GM19395 (cell line): ENCODE measurements at regions not wholly inside any gene's neighbourhood (a gene's known extent, or its start where the extent isn't known, plus 50 kb on each side); places are given as distances from the start of the nearest gene placed in this dataset.
"Not testable (repeated sequence)": the region's sequence is repeated elsewhere in the genome, so short reads cannot be mapped to it uniquely, and the experiment has no call there.

Experiments used
- ATAC-seq: cut with Tn5 transposase; IDR thresholded peaks from one replicate; pipeline ENCODE4 v1.9.1; 2021; ENCODE audit warnings: mild to moderate bottlenecking, moderate library complexity; ENCODE audit not compliant: unreplicated experiment

GRCh38 chr4:171022824-171023230 lies 790.4 kb upstream of the GALNTL6 start:
- ATAC-seq, result no peak

GRCh38 chr4:171017593-171017992 lies 795.6 kb upstream of the GALNTL6 start:
- ATAC-seq, result no peak

- ATAC-seq, result no peak
Measured at GRCh38 chr4:171016145-171016544, 797.1 kb upstream of the GALNTL6 start.

- ATAC-seq, result no peak
Measured at GRCh38 chr4:171015441-171015840, 797.8 kb upstream of the GALNTL6 start.

GRCh38 chr4:171007618-171008390 lies 805.4 kb upstream of the GALNTL6 start:
- ATAC-seq, result no peak

- no peak for ATAC-seq
Measured at GRCh38 chr4:171002246-171002645, 811.0 kb upstream of the GALNTL6 start.

GRCh38 chr4:170990989-170991589 lies 822.1 kb upstream of the GALNTL6 start:
- ATAC-seq, result peak; percentile 98

GRCh38 chr4:170988446-170988845 lies 824.8 kb upstream of the GALNTL6 start:
- ATAC-seq, result no peak

GRCh38 chr4:170979736-170980135 lies 833.5 kb upstream of the GALNTL6 start:
- ATAC-seq, result no peak

GRCh38 chr4:170978990-170979389 lies 834.2 kb upstream of the GALNTL6 start:
- ATAC-seq, result no peak

- ATAC-seq, result no peak
Measured at GRCh38 chr4:170949084-170949483, 859.3 kb upstream of the AADAT start.

GRCh38 chr4:170940043-170940724 lies 850.4 kb upstream of the AADAT start:
- ATAC-seq, result no peak

- no peak for ATAC-seq
Measured at GRCh38 chr4:170938588-170938987, 848.8 kb upstream of the AADAT start.

- ATAC-seq, result no peak
Measured at GRCh38 chr4:170931321-170931720, 841.6 kb upstream of the AADAT start.

- ATAC-seq, result no peak
Measured at GRCh38 chr4:170888660-170889059, 798.9 kb upstream of the AADAT start.

GRCh38 chr4:170887396-170887795 lies 797.6 kb upstream of the AADAT start:
- ATAC-seq, result no peak

GRCh38 chr4:170884969-170885570 lies 795.3 kb upstream of the AADAT start:
- no peak for ATAC-seq

- ATAC-seq, result not testable (repeated sequence)
Measured at GRCh38 chr4:170881646-170882045, 791.9 kb upstream of the AADAT start.

- ATAC-seq, result no peak
Measured at GRCh38 chr4:170875868-170876267, 786.1 kb upstream of the AADAT start.

GRCh38 chr4:170872794-170873193 lies 783.0 kb upstream of the AADAT start:
- ATAC-seq, result no peak

- ATAC-seq, result no peak
Measured at GRCh38 chr4:170868170-170868569, 778.4 kb upstream of the AADAT start.

- no peak for ATAC-seq
Measured at GRCh38 chr4:170854097-170854496, 764.3 kb upstream of the AADAT start.
